ENCODE measurements at regions not wholly inside any gene's neighbourhood (a gene's known extent, or its start where the extent isn't known, plus 50 kb on each side); places are given as distances from the start of the nearest gene placed in this dataset.

DNA sequence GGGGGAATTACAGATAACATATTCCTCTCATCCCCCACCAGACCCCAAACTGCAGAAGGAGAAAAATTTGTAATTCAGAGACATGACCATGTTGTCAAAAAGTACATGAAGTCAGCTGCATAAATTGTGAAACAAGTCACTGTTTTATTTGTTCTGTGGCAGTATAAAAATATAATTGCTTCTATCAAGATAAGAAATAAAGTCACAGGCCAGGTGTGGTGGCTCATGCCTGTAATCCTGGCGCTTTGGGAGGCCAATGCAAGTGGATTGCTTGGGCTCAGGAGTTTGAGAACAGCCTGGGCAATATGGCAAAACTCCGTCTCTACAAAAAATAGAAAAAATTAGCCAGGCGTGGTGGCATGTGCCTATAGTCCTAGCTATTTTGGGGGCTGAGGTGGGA is 87.7 kb upstream of the DPH6 start (continued):
- TF ChIP-seq, protein P1, sequence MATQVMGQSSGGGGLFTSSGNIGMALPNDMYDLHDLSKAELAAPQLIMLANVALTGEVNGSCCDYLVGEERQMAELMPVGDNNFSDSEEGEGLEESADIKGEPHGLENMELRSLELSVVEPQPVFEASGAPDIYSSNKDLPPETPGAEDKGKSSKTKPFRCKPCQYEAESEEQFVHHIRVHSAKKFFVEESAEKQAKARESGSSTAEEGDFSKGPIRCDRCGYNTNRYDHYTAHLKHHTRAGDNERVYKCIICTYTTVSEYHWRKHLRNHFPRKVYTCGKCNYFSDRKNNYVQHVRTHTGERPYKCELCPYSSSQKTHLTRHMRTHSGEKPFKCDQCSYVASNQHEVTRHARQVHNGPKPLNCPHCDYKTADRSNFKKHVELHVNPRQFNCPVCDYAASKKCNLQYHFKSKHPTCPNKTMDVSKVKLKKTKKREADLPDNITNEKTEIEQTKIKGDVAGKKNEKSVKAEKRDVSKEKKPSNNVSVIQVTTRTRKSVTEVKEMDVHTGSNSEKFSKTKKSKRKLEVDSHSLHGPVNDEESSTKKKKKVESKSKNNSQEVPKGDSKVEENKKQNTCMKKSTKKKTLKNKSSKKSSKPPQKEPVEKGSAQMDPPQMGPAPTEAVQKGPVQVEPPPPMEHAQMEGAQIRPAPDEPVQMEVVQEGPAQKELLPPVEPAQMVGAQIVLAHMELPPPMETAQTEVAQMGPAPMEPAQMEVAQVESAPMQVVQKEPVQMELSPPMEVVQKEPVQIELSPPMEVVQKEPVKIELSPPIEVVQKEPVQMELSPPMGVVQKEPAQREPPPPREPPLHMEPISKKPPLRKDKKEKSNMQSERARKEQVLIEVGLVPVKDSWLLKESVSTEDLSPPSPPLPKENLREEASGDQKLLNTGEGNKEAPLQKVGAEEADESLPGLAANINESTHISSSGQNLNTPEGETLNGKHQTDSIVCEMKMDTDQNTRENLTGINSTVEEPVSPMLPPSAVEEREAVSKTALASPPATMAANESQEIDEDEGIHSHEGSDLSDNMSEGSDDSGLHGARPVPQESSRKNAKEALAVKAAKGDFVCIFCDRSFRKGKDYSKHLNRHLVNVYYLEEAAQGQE (IDR thresholded peaks at IDR 0.05; ENCODE audit: low read depth), result no peak
- TF ChIP-seq ZNF274 (IDR thresholded peaks at IDR 0.05; ENCODE audit: low read depth, low read length) (no peak), SRF (IDR thresholded peaks at IDR 0.05; ENCODE audit: low read depth) (no peak), POLR2AphosphoS5 (IDR thresholded peaks at IDR 0.05; ENCODE audit: low read depth, low read length) (no peak), ZFX (IDR thresholded peaks at IDR 0.05) (no peak), CBX3 (IDR thresholded peaks at IDR 0.05; ENCODE audit: low read depth) (no peak)
- TF ChIP-seq, protein P2, sequence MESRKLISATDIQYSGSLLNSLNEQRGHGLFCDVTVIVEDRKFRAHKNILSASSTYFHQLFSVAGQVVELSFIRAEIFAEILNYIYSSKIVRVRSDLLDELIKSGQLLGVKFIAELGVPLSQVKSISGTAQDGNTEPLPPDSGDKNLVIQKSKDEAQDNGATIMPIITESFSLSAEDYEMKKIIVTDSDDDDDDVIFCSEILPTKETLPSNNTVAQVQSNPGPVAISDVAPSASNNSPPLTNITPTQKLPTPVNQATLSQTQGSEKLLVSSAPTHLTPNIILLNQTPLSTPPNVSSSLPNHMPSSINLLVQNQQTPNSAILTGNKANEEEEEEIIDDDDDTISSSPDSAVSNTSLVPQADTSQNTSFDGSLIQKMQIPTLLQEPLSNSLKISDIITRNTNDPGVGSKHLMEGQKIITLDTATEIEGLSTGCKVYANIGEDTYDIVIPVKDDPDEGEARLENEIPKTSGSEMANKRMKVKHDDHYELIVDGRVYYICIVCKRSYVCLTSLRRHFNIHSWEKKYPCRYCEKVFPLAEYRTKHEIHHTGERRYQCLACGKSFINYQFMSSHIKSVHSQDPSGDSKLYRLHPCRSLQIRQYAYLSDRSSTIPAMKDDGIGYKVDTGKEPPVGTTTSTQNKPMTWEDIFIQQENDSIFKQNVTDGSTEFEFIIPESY (IDR thresholded peaks at IDR 0.05; ENCODE audit: extremely low read depth, insufficient replicate concordance, low read length), result no peak
- TF ChIP-seq, protein P3, sequence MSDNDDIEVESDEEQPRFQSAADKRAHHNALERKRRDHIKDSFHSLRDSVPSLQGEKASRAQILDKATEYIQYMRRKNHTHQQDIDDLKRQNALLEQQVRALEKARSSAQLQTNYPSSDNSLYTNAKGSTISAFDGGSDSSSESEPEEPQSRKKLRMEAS (IDR thresholded peaks at IDR 0.05), result no peak
- TF ChIP-seq, protein P4, sequence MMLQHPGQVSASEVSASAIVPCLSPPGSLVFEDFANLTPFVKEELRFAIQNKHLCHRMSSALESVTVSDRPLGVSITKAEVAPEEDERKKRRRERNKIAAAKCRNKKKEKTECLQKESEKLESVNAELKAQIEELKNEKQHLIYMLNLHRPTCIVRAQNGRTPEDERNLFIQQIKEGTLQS (IDR thresholded peaks at IDR 0.05), result no peak

DNA sequence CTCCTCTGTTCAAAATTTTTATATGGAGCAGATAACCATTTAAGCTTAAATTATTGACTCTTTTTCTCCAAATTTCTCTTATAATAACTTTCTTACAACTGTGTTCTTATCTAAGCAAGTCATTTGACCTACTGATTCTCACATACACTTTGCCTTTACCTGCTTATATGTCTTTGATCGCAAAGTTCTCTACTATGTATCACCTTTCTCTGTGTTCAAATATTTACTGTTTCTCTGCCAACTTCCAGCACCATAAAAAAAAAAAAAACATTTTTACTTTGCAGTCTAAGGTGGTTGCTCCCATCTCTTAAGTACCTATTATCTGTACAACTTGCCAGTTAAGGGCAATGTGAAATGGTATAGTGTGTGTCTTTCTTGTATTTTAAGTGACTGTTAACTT is 100.8 kb upstream of the DPH6 start:
- no peak for ATAC-seq
- CTCF ChIA-PET, result no interaction called here
- intact Hi-C loops (cut with micrococcal nuclease), result no loop called here

More for the DNA sequence above, 100.8 kb upstream of the DPH6 start:
- no peak overlapping the region for H3K4me3 ChIP-seq (replicated peaks in 1 of 2; ENCODE audit: low read depth in 1 of 2, low read length in 2 of 2)
- RAD21 ChIA-PET (ENCODE audit: low non-redundant PET in 1 of 2, low total read pairs in 2 of 2, uncharacterized antibody in 2 of 2, unreplicated experiment in 2 of 2), result no interaction called here
- H3K9ac ChIP-seq (ENCODE audit: low read length), result no peak overlapping the region
- no peaks in the 10 kb centered on the region for H3K9me3 ChIP-seq (ENCODE audit: control insufficient read depth in 1 of 2, insufficient read depth in 1 of 2, low read depth in 1 of 2, low read length in 2 of 2)
- TF ChIP-seq EGR1 (IDR thresholded peaks at IDR 0.05; ENCODE audit: low read depth) (no peak), FOSL1 (IDR thresholded peaks at IDR 0.05; ENCODE audit: low read depth) (no peak), SP1 (IDR thresholded peaks at IDR 0.05; ENCODE audit: low read depth) (no peak), ZNF274 (IDR thresholded peaks at IDR 0.05; ENCODE audit: low read depth, low read length) (no peak), POLR2A (IDR thresholded peaks at IDR 0.05; ENCODE audit: borderline replicate concordance, extremely low read depth, insufficient read depth, insufficient read length) (no peak)
- TF ChIP-seq, protein P3 (IDR thresholded peaks at IDR 0.05), result no peak
- no peaks in the 10 kb centered on the region for H4K20me1 ChIP-seq (ENCODE audit: insufficient read depth)
- H3K4me2 ChIP-seq (ENCODE audit: low read length), result no peak overlapping the region
- no peaks in the 10 kb centered on the region for H3K79me2 ChIP-seq (ENCODE audit: insufficient read depth, low read length)
- H3K4me1 ChIP-seq (ENCODE audit: control insufficient read depth in 1 of 2, insufficient read depth in 2 of 2, low read length in 2 of 2), result no peaks in the 10 kb centered on the region
- no peaks in the 10 kb centered on the region for H3K36me3 ChIP-seq (ENCODE audit: control insufficient read depth in 1 of 2, insufficient read depth in 2 of 2, low read length in 2 of 2)
- DNase-seq (ENCODE audit: low read depth, low spot score), result no peak
- H3K9me2 ChIP-seq (ENCODE audit: insufficient read depth), result no peaks in the 10 kb centered on the region
- no peaks in the 10 kb centered on the region for H3K27me3 ChIP-seq (ENCODE audit: insufficient read depth, low read length)
- POLR2A ChIA-PET, result no interaction called here
- BruUV-seq (replicated peaks), result no TSS peak
- H2AFZ ChIP-seq (ENCODE audit: low read depth, low read length, poor library complexity, severe bottlenecking), result no peak overlapping the region
- H3K27ac ChIP-seq (ENCODE audit: low read depth, low read length), result no peak overlapping the region

Data from HCT116 (cell line).